PC-9 (cell line): ENCODE measurements at regions not wholly inside any gene's neighbourhood (a gene's known extent, or its start where the extent isn't known, plus 50 kb on each side); places are given as distances from the start of the nearest gene placed in this dataset.

Experiments
- BruUV-seq: library from RNA; stranded (reverse); fragments of 400-500 nt; replicated peaks from 2 replicates; lab custom pipeline; 2021; lab: Mats Ljungman, UMichigan
- CTCF ChIA-PET: fragments of 300-600 bp; sonication (Branson Sonifier 250); formaldehyde crosslinking; loops from one replicate; lab custom pipeline; 2022; ENCODE audit warnings: antibody characterized with exemption; lab: Charles Lee
- POLR2A ChIA-PET: fragments of 300-600 bp; sonication (Branson Sonifier 250); formaldehyde crosslinking; loops from one replicate; lab custom pipeline; 2022; ENCODE audit warnings: antibody characterized with exemption; ENCODE audit not compliant: unreplicated experiment; lab: Charles Lee
- DNase-seq, 2 experiments: peaks; one replicate each; pipeline versions ENCODE4 v3.0.0 to v3.0.0-alpha.2; 2015 to 2022; ENCODE audit warnings: mixed read lengths in 1 of 2
- H2AFZ ChIP-seq: fragments of 200-600 bp; sonication (generic); 2 replicates; pipeline ENCODE4 v1.8.1; 2017; ENCODE audit warnings: antibody characterized with exemption
- H3F3A ChIP-seq: fragments of 200-600 bp; sonication (generic); 2 replicates; pipeline ENCODE4 v1.8.1; 2017; ENCODE audit warnings: antibody characterized with exemption, mild to moderate bottlenecking, low read depth; ENCODE audit not compliant: insufficient read depth
- H3K27ac ChIP-seq: fragments of 200-600 bp; sonication (generic); 2 replicates; pipeline ENCODE4 v1.6.1; 2016; ENCODE audit warnings: mixed run types
- H3K27me3 ChIP-seq: fragments of 200-600 bp; sonication (generic); 2 replicates; pipeline ENCODE4 v1.6.1; 2016; ENCODE audit warnings: low read depth, mixed run types; ENCODE audit not compliant: insufficient read depth
- H3K36me3 ChIP-seq: fragments of 200-600 bp; sonication (generic); 2 replicates; pipeline ENCODE4 v1.6.1; 2016; ENCODE audit warnings: low read depth, mixed run types
- H3K4me1 ChIP-seq: fragments of 200-600 bp; sonication (generic); replicated peaks from 2 replicates; pipeline ENCODE4 v1.6.1; 2016; ENCODE audit warnings: mixed run types; ENCODE audit not compliant: insufficient read depth
- H3K4me2 ChIP-seq: fragments of 200-600 bp; sonication (generic); 2 replicates; pipeline ENCODE4 v1.6.1; 2017; ENCODE audit warnings: mixed run types
- H3K4me3 ChIP-seq: fragments of 200-600 bp; sonication (generic); 2 replicates; pipeline ENCODE4 v1.6.1; 2016; ENCODE audit warnings: mixed run types
- H3K79me2 ChIP-seq: fragments of 200-600 bp; sonication (generic); 2 replicates; pipeline ENCODE4 v1.6.1; 2017; ENCODE audit warnings: low read depth, mixed run types
- H3K9me2 ChIP-seq: fragments of 200-600 bp; sonication (generic); 2 replicates; pipeline ENCODE4 v1.8.1; 2017; ENCODE audit warnings: mild to moderate bottlenecking; ENCODE audit not compliant: insufficient read depth
- H3K9me3 ChIP-seq: fragments of 200-600 bp; sonication (generic); 2 replicates; pipeline ENCODE4 v1.8.1; 2016; ENCODE audit warnings: low read depth; ENCODE audit not compliant: insufficient read depth
- H4K20me1 ChIP-seq: fragments of 200-600 bp; sonication (generic); 2 replicates; pipeline ENCODE4 v1.8.1; 2017; ENCODE audit not compliant: insufficient read depth
- EZH2 ChIP-seq: fragments of 200-600 bp; sonication (generic); IDR thresholded peaks from 2 replicates; pipeline ENCODE4 v1.8.0; 2017; ENCODE audit warnings: antibody characterized with exemption, low read depth
- intact Hi-C: fragments of 100-400 bp; cut with micrococcal nuclease; formaldehyde crosslinking; loops from one replicate; pipeline ENCODE4 v1.10.0; 2022; ENCODE audit not compliant: unreplicated experiment
- TF ChIP-seq, protein P1 (sequence below): fragments of 200-600 bp; sonication (generic); conservative IDR thresholded peaks from 2 replicates; pipeline ENCODE4 v1.6.1; 2017; ENCODE audit warnings: mixed run types, antibody characterized with exemption, mild to moderate bottlenecking, moderate library complexity

DNA sequence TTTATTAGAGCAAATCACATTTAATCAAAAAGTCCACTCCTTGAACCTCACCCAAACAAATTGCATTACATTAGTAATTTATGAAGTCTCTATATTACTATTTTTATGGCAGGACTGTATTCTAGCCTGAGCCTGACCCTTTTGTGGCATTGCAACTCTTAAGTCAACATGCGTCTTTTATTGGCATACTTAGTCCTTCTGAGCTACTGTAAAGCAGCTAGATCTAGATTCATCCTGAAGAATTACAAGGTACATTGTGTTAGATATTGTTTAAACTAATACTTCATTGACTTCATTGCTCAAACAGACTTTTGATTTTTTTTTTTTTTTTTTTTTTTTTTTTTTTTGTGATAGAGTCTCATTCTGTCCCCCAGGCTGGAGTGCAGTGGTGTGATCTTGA lies 1842.5 kb upstream of the CDH9 start:
- intact Hi-C loops = no loop called here
- Histone ChIP-seq H3K79me2 (no peaks in the 10 kb centered on the region), H3K36me3 (no peaks in the 10 kb centered on the region), H3K4me1 (no peaks in the 10 kb centered on the region), H4K20me1 (no peaks in the 10 kb centered on the region), H3K9me2 (0 out of 2 replicates have a peak, but pooled peaks cover 4% of the 10 kb centered on the region), H3K4me3 (no peak overlapping the region), H3K9me3 (no peaks in the 10 kb centered on the region; the same call in 1 of the 2 replicates), H3K27ac (no peak overlapping the region), H3K27me3 (no peaks in the 10 kb centered on the region), H2AFZ (no peak overlapping the region), H3F3A (no peaks in the 10 kb centered on the region), H3K4me2 (no peak overlapping the region)
- no TSS peak for BruUV-seq
- ChIA-PET CTCF (no interaction called here), POLR2A (no interaction called here)
- no peak for DNase-seq
- TF ChIP-seq, protein P1, sequence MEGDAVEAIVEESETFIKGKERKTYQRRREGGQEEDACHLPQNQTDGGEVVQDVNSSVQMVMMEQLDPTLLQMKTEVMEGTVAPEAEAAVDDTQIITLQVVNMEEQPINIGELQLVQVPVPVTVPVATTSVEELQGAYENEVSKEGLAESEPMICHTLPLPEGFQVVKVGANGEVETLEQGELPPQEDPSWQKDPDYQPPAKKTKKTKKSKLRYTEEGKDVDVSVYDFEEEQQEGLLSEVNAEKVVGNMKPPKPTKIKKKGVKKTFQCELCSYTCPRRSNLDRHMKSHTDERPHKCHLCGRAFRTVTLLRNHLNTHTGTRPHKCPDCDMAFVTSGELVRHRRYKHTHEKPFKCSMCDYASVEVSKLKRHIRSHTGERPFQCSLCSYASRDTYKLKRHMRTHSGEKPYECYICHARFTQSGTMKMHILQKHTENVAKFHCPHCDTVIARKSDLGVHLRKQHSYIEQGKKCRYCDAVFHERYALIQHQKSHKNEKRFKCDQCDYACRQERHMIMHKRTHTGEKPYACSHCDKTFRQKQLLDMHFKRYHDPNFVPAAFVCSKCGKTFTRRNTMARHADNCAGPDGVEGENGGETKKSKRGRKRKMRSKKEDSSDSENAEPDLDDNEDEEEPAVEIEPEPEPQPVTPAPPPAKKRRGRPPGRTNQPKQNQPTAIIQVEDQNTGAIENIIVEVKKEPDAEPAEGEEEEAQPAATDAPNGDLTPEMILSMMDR = no peak
- no peak for TF ChIP-seq EZH2

DNA sequence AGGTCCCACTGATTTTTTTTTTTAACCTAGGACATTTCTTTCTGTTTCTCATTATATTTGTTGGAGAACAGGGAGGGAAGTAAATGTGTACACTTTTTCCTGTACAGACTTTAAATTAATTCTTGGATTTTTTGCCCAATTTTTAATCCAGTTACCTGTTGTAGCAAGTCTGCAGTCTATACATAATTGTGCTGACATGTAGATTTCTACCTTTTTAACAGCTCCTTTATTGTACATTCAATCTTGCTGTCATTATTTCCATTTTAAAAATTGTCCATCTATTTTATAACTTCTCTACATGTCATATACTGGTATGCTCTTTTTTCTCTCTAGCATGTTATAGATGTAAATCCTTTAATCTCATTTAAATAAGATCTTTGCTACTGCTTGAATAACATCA lies 1838.7 kb upstream of the CDH9 start:
- H3K4me2 ChIP-seq = no peak overlapping the region
- POLR2A ChIA-PET = no interaction called here

DNA sequence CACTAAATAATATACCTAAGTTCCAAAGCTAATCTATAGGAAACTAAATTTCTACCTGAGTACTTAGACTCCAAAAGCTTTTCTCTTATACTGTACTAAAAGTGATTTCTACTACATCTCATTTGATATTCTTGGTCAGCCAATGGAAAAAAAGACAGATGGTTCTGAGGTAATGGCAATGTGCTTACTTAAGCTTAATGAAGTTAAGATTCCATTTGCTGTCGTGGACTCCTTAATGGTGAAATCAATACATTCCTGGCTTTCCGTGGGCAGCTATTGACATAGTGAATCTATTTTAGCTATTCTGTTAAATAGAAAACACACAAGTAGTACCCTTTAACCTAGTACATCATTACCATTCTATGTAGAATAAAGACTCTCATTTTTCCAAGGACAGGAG lies 1825.6 kb upstream of the CDH9 start:
- BruUV-seq = no TSS peak
- H3K9me3 ChIP-seq = no peaks in the 10 kb centered on the region
- no peak overlapping the region for H3K4me3 ChIP-seq

More for the DNA sequence above, 1838.7 kb upstream of the CDH9 start:
- H3K36me3 ChIP-seq = no peaks in the 10 kb centered on the region
- H3F3A ChIP-seq = no peaks in the 10 kb centered on the region
- no peak overlapping the region for H2AFZ ChIP-seq
- no peak overlapping the region for H3K4me3 ChIP-seq
- no peaks in the 10 kb centered on the region for H3K4me1 ChIP-seq
- no peak for DNase-seq
- H3K27ac ChIP-seq = no peak overlapping the region
- no peaks in the 10 kb centered on the region for H3K9me3 ChIP-seq
- H3K9me2 ChIP-seq = 0 out of 2 replicates have a peak, but pooled peaks cover 4% of the 10 kb centered on the region
- BruUV-seq = no TSS peak
- H4K20me1 ChIP-seq = no peaks in the 10 kb centered on the region
- H3K27me3 ChIP-seq = no peaks in the 10 kb centered on the region
- intact Hi-C loops = no loop called here
- no peak for TF ChIP-seq EZH2
- TF ChIP-seq, protein P1 = no peak
- CTCF ChIA-PET = no interaction called here
- no peaks in the 10 kb centered on the region for H3K79me2 ChIP-seq

More for the DNA sequence above, 1825.6 kb upstream of the CDH9 start:
- H3K36me3 ChIP-seq = no peaks in the 10 kb centered on the region
- H3K79me2 ChIP-seq = no peaks in the 10 kb centered on the region
- H3F3A ChIP-seq = no peaks in the 10 kb centered on the region
- H4K20me1 ChIP-seq = peaks cover 3% of the 10 kb centered on the region; the same call in 1 of the 2 replicates
- no peak overlapping the region for H3K4me2 ChIP-seq
- H3K4me1 ChIP-seq = no peaks in the 10 kb centered on the region
- intact Hi-C loops = no loop called here
- TF ChIP-seq, protein P1 = no peak
- no peak for TF ChIP-seq EZH2
- no peak for DNase-seq
- H3K9me2 ChIP-seq = no peaks in the 10 kb centered on the region
- ChIA-PET CTCF (no interaction called here), POLR2A (no interaction called here)
- no peak overlapping the region for H3K27ac ChIP-seq
- H2AFZ ChIP-seq = no peak overlapping the region
- H3K27me3 ChIP-seq = no peaks in the 10 kb centered on the region
